ENCODE measurements at regions not wholly inside any gene's neighbourhood (a gene's known extent, or its start where the extent isn't known, plus 50 kb on each side); places are given as distances from the start of the nearest gene placed in this dataset.
"Not testable (repeated sequence)": the region's sequence is repeated elsewhere in the genome, so short reads cannot be mapped to it uniquely, and the experiment has no call there.

DNA sequence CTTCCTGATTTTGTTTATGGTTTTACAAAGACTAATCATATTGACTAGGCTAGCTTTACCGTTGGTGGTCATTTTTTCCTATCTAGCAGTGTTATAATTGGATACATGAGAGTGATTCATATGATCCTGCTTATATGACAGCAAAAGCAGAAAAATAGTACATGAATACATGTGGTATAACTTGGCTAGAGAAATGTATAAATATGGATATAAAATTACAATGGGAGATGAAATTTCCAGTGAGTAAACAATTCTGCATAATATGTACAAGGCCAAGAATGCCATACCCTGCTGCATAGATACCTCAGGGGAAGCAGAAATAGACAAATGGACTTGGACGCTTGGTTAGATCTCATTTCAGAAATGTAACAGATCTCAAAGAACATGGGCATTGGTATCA lies 103.1 kb downstream of the DTWD1 start:
- TF ChIP-seq CTCF (IDR thresholded peaks at IDR 0.05; ENCODE audit: insufficient read depth, low read length, severe bottlenecking): no peak
- no peaks in the 10 kb centered on the region for H3K36me3 ChIP-seq (ENCODE audit: control insufficient read depth, insufficient read depth, low read length)
- DNase-seq (ENCODE audit: low read depth) (no peak), FAIRE-seq (no peak)
- H3K27me3 ChIP-seq (ENCODE audit: control insufficient read depth, insufficient read depth, low read length): no peaks in the 10 kb centered on the region
- no peak overlapping the region for H3K4me3 ChIP-seq (ENCODE audit: low read depth, low read length)

GRCh38 chr15:49731187-49732099 lies 110.6 kb downstream of the DTWD1 start:
- no peak for TF ChIP-seq CTCF (IDR thresholded peaks at IDR 0.05; ENCODE audit: insufficient read depth, low read length, severe bottlenecking)
- H3K27me3 ChIP-seq (ENCODE audit: control insufficient read depth, insufficient read depth, low read length): no peaks in the 10 kb centered on the region
- H3K4me3 ChIP-seq (ENCODE audit: low read depth, low read length): no peak overlapping the region
- FAIRE-seq: no peak
- H3K36me3 ChIP-seq (ENCODE audit: control insufficient read depth, insufficient read depth, low read length): no peaks in the 10 kb centered on the region
- no peak for DNase-seq (ENCODE audit: low read depth)

DNA sequence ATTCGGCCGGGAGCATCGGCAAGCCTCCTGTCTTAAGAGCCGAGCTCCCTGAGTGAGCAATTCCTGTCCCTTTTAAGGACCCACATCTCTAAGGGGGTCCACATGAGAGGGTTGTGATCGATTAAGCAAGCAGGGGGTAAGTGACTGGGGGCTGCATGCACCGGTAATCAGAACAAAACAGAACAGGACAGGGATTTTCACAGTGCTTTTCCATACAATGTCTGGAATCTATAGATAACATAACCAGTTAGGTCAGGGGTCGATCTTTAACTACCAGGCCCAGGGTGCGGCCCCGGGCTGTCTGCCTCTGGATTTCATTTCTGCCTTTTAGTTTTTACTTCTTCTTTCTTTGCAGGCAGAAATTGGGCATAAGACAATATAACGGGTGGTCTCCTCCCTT lies 111.3 kb downstream of the DTWD1 start:
- not testable (repeated sequence) for H3K27me3 ChIP-seq (ENCODE audit: control insufficient read depth, insufficient read depth, low read length); H3K36me3 ChIP-seq (ENCODE audit: control insufficient read depth, insufficient read depth, low read length); DNase-seq (ENCODE audit: low read depth); FAIRE-seq; H3K4me3 ChIP-seq (ENCODE audit: low read depth, low read length)

DNA sequence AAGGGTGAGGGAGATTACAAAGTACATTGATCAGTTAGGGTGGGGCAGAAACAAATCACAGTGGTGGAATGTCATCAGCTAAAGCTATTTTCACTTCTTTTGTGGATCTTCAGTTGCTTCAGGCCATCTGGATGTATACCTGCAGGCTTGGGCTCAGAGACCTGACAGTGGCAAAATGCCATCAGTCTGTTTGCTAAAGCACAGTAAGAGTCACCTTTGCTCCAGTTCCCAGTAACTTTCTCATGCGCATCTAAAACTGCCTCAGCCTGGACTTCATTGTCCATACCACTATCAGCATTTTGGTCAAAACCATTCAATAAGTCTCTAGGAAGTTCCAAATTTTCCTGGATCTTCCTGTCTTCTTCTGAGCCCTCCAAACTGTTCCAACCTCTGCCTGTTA lies 113.2 kb downstream of the DTWD1 start:
- H3K36me3 ChIP-seq (ENCODE audit: control insufficient read depth, insufficient read depth, low read length); H3K27me3 ChIP-seq (ENCODE audit: control insufficient read depth, insufficient read depth, low read length); H3K4me3 ChIP-seq (ENCODE audit: low read depth, low read length); DNase-seq (ENCODE audit: low read depth); FAIRE-seq: not testable (repeated sequence)

DNA sequence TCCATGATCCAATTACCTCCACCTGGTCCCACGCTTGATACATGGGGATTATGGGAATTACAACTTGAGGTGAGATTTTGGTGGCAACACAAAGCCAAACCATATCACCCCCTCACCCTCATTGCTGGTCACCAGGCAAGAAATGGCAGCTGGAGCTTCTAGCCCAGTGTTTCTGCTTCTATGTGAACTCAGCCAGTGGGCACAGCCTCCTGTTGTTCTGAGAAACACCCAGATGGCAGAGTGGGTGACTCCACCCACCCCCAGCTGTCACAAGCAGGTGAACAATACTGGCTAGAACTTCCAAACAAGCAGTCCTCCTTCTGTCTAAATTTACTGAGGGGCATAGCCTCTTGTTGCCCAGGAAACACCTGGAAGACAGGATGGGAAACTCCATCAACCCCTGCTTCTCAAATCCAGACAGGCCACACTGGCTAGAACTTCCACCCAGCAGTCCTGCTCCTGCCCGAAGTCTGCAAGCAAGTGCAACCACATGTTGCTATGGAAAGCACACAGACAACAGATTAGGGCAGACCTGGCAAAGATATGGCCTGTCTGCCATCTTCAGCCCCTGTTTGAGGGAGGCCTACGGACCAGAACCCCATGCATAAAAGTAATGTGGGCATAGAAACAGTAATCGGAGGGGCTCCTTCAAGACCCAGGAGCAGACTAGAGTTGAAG lies 114.1 kb downstream of the DTWD1 start:
- no peaks in the 10 kb centered on the region for H3K27me3 ChIP-seq (ENCODE audit: control insufficient read depth, insufficient read depth, low read length)
- TF ChIP-seq CTCF (IDR thresholded peaks at IDR 0.05; ENCODE audit: insufficient read depth, low read length, severe bottlenecking): no peak

GRCh38 chr15:49737127-49737526 lies 116.3 kb downstream of the DTWD1 start:
- TF ChIP-seq CTCF (IDR thresholded peaks at IDR 0.05; ENCODE audit: insufficient read depth, low read length, severe bottlenecking): no peak
- FAIRE-seq: no peak
- Histone ChIP-seq H3K27me3 (ENCODE audit: control insufficient read depth, insufficient read depth, low read length) (no peaks in the 10 kb centered on the region), H3K36me3 (ENCODE audit: control insufficient read depth, insufficient read depth, low read length) (no peaks in the 10 kb centered on the region), H3K4me3 (ENCODE audit: low read depth, low read length) (no peak overlapping the region)
- DNase-seq (ENCODE audit: low read depth): no peak

More for the DNA sequence above, 114.1 kb downstream of the DTWD1 start:
- no peaks in the 10 kb centered on the region for H3K36me3 ChIP-seq (ENCODE audit: control insufficient read depth, insufficient read depth, low read length)
- FAIRE-seq (no peak), DNase-seq (ENCODE audit: low read depth) (no peak)
- no peak overlapping the region for H3K4me3 ChIP-seq (ENCODE audit: low read depth, low read length)
